GM23248 (cell line): ENCODE measurements at regions not wholly inside any gene's neighbourhood (a gene's known extent, or its start where the extent isn't known, plus 50 kb on each side); places are given as distances from the start of the nearest gene placed in this dataset.

ENCODE experiments used
- EZH2 ChIP-seq: fragments of 200-600 bp; sonication (generic); IDR thresholded peaks from 2 replicates; pipeline ENCODE4 v1.6.1; 2018; ENCODE audit warnings: antibody characterized with exemption, mild to moderate bottlenecking; ENCODE audit not compliant: insufficient read depth, poor library complexity, severe bottlenecking
- EZH2phosphoT487 ChIP-seq: fragments of 200-600 bp; sonication (generic); IDR thresholded peaks from 2 replicates; pipeline ENCODE4 v1.6.1; 2018; ENCODE audit warnings: antibody characterized with exemption, moderate library complexity, mild to moderate bottlenecking, low read depth; ENCODE audit not compliant: insufficient read depth

- TF ChIP-seq EZH2 (no peak), EZH2phosphoT487 (no peak)
These were observed 393.9 kb downstream of the NXPH1 start for GRCh38 chr7:8827329-8827728.
